OCI-M2 (cell line): ENCODE measurements at regions not wholly inside any gene's neighbourhood (a gene's known extent, or its start where the extent isn't known, plus 50 kb on each side); places are given as distances from the start of the nearest gene placed in this dataset.
"Not testable (repeated sequence)": the region's sequence is repeated elsewhere in the genome, so short reads cannot be mapped to it uniquely, and the experiment has no call there.

Source experiments
- DNase-seq: peaks from one replicate; lab custom pipeline; 2025; ENCODE audit not compliant: unreplicated experiment; lab: John Stamatoyannopoulos, UW

DNA sequence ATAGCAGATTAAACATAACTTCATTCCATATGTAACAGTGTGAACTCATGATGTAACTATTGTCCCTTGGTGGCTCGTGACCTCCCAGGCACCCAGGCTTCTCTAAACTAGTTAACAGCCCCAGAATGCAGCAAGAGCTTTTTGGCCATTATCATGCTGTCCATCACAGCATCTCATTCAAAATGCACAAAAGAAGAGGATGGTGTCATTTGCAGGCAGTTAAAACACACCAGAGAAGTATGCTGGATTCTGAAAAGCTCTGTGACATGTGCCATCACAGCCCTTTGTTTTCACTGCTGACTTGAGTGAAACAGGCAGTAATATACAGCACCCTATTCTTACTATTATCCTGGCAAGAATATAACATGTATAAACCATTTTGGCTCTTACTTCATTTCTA, 117.6 kb upstream of the CHMP2B start:
- DNase-seq, result no peak

DNA sequence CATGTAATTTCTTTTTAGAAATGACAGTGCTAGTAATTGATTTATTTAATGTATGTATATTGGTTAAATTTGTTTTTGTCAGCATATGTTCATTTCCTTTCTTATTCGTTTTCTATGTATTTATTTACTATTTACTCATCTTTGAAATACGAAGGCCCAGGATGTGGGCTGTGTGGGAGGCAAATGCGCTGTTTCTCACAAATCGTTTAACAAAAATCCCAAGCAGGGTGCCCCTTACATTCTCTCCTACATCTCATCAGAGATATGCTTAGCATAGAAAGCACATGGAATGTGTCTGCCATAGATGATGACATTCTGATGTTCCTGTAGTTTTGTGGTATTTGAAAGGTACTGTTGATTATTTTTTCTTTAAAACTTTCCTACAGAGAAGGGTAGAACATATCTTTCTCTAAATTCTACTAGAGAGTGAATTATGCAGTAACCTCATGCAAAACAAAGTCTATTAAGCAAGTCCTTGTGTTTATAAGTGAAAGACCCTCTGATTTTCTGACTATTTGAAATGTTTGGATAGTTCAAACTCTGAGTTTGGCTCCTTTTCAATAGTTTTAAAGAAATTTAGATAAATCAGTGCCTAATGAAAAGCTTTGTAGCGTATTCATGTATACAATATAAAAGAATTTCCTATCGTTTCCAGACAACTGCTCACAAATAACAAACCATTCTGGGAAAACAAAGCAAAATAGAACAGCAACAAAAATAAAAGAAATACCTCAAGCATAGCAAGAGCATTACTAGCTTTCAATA, 111.1 kb upstream of the VGLL3 start:
- DNase-seq, result no peak

DNA sequence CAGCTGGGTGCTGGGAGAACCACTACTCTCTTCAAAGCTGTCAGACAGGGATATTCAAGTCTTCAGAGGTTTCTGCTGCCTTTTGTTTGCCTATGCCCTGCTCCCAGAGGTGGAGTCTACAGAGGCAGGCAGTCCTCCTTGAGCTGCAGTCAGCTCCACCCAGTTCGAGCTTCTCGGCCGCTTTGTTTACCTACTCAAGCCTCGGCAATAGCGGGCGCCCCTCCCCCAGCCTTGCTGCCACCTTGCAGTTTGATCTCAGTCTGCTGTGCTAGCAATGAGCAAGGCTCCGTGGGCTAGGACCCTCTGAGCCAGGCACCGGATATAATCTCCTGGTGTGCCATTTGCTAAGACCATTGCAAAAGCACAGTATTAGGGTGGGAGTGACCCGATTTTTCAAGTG, 106.8 kb upstream of the VGLL3 start:
- not testable (repeated sequence) for DNase-seq

DNA sequence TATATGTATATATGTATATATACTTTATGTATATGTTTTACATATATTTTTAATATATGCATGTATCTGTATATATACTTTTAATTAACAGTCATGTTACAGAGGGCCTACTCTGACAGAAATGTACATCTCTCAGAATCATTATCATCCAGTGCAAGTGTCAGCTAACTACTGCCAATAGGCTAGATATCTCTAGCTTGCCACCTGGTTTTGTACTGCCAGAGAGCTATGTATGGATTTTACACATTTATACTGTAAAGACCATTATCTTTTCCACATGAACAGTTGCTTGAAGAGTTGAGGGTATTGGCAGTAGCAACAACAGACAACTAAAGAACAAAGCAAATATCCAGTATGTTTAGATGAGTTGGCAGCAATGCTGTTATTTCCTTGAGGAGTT, 99.7 kb upstream of the VGLL3 start:
- no peak for DNase-seq

- peak; percentile 63 for DNase-seq
These were observed 98.3 kb upstream of the VGLL3 start for GRCh38 chr3:87088993-87089841.

- no peak for DNase-seq
These were observed 97.6 kb upstream of the VGLL3 start for GRCh38 chr3:87088430-87088992.

- DNase-seq, result no peak
These were observed 93.9 kb upstream of the VGLL3 start for GRCh38 chr3:87084868-87085267.

DNA sequence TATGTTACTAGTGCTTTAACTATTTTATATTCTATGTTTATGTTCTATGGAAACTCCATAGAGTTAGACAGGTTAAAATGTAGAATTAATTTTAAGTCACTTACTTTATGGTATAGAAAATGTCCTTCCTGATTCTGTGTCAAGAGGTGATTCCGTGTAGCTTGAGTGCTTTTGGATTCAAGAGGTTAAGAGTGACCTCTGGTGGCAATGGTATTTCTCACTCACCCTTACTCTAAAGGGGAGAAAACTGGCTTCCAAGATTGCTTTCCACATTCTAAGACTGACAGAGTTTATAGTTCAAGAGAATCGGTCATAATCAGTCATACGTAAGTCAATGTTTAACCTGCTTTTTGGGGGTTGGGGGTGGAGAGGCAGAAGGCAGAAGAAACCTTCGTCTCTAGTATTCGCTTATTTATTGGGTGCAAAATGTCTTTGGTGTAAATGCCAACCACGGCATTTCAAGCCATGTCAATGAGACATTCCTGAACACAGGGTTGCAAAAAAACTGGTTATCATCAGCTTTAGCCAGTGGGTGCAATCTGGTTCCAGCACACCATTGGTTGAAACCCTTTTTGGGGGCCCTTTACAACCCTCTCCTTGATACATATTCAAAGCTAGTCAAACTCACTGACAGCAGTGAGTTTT, 92.0 kb upstream of the VGLL3 start:
- no peak for DNase-seq

- no peak for DNase-seq
These were observed 86.4 kb upstream of the VGLL3 start for GRCh38 chr3:87077355-87077754.

DNA sequence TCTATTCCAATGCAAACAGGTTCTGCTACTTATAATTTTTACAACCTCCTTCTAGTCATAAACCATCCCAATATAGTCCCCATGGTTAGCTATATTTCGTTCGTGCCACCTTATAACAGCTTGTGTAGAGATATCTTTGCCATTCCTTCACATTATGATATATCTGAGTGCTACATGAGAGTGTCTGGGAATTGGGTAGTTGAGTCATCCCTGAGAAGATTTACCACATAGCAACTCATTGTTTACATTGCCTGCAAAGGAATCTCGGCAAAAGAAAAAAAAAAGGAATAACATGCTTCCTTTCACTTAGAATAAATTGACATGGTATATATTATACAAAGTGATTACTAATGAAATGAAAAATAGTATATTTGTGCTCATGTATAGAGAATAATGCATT, 86.0 kb upstream of the VGLL3 start:
- DNase-seq, result no peak

- no peak for DNase-seq
These were observed 82.7 kb upstream of the VGLL3 start for GRCh38 chr3:87073496-87074145.

DNA sequence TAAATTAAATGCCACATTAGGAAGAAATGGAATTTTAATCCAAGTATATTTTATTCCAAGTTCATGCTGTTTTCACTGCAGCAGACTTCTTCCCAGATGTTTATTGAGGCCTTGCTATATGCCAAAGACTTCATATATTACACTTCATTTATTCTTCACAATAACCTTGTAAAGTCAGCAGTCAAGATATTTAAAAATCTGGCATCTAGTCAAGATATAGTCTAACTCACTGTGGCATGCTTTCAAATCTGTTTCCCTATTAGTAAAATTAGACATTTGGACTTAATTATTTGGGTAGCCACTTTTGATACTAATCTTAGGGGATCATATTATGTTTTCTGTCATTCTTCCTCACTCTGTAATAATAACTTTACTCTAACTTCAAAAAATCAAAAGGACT, 81.5 kb upstream of the VGLL3 start:
- no peak for DNase-seq

DNA sequence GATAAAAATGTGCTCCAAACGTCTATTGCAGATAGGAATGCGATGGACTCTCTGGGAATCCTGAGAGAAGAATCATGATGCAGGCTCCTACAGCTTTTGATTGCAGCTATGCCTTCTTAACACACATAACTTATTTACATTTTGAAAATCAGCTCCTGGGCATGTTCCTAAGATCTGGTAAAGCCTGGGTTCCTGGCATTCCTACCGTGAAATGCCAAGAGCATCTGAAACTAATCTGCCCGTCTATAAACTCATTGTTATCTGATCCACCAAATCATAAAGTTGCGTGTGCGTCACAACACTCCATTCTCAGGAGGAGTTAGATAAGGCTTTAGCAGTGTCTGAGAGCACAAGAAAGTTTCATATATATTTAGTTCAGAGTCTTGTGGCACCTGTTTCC, 79.0 kb upstream of the VGLL3 start:
- no peak for DNase-seq

- DNase-seq, result no peak
These were observed 78.1 kb upstream of the VGLL3 start for GRCh38 chr3:87069021-87069420.

DNA sequence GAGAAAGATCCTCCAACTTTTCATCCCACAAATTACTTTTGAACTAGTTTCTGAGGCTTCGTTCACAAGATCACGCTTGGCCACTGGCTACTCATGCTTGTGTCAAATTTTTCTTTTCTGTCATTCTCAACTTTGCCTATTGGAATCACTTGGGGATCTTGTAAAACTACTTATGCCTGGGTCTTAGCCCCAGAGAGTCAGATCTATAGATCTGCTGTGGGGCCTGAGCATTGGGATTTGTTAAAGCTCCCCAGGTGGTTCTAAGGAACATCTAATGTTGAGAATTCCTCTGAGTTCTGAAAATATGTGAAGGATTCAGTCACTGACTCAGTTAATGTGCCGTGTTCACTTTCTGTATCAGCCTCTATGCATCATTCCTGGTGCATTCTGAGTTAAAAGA, 71.7 kb upstream of the VGLL3 start:
- DNase-seq, result no peak

GRCh38 chr3:87057474-87057873, 66.5 kb upstream of the VGLL3 start:
- DNase-seq, result no peak

DNA sequence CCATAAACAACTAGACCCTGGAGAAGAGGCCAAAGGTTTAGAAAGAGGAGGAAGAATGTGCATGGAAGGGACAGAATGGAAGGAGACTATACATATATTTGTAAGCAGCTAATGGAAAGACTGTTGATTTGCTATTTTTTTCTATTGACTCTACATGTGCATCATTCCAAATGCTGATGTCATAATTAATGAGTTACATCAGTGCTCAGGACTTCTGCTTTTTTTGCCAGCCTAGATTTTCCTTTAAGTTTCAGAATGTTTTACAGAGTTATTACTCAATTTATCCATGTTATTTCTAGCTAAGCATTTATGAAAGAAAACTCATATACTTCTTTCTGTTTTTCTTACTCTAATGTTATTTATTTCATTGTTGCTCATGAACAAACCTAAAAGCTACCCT, 62.6 kb upstream of the VGLL3 start:
- DNase-seq, result no peak

- DNase-seq, result no peak
These were observed 61.7 kb upstream of the VGLL3 start for GRCh38 chr3:87052499-87053260.

DNA sequence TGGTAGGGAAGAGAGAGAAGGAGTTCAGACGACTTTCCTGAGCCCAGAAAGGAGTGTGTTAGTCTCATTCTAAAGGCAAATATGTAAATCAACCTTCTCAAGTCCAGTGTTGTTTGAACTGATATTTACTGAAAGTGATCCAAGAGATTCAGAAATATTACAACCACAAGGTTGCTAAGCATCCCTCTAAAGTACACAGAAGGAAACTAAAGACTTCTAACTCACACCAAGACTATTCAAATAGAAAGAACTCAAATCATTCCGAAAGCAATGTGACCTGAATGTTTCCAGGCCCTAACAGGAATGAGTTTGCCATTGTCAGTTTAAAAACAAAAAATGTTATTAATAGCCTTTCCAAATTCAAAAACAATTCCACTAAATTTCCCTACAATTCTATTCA, 56.9 kb upstream of the VGLL3 start:
- DNase-seq, result no peak

- DNase-seq, result no peak
These were observed 55.3 kb upstream of the VGLL3 start for GRCh38 chr3:87046241-87046640.
